CD4-positive, alpha-beta T cell treated with Interleukin-17A for 1 hour (primary cell): ENCODE measurements at regions not wholly inside any gene's neighbourhood (a gene's known extent, or its start where the extent isn't known, plus 50 kb on each side); places are given as distances from the start of the nearest gene placed in this dataset.

Experiments
- DNase-seq: peaks from one replicate; pipeline ENCODE4 v3.0.0-alpha.2; 2020

DNA sequence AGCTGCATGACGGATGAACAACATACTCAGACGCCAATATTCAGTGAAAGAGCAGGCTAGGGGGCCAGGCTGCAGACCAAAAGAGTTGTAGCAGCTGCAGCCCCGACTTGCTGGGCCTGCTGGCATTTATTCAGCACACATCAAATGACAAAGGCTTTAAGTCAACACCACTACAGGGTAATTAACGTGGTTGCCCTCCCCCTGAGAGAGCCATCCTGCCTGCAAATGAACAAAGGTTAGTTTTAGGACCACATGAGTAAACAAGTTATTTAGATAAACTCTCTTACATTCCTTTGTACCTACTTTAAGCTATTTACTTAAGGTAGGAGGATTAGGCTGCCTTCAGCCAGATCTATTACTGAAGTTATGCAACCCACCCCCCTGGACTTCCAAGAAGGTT, 1329.1 kb downstream of the PCDH18 start:
- no peak for DNase-seq

DNA sequence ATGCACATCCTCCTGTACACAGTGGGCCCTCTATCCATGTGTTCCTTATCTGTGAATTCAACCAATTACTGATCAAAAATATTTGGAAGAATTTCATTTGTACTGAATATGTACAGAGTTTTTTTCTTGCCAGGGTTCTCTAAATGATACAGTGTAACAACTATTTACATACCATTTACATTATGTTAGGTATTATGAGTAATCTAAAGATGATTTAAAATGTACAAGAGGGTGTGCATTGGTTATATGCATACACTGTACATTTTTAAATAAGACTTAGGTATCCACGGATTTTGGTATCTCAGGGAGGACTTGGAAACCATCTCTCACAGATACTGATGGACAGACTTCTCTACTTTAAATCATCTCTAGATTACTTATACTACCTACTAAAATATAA, 1333.9 kb downstream of the PCDH18 start:
- no peak for DNase-seq

DNA sequence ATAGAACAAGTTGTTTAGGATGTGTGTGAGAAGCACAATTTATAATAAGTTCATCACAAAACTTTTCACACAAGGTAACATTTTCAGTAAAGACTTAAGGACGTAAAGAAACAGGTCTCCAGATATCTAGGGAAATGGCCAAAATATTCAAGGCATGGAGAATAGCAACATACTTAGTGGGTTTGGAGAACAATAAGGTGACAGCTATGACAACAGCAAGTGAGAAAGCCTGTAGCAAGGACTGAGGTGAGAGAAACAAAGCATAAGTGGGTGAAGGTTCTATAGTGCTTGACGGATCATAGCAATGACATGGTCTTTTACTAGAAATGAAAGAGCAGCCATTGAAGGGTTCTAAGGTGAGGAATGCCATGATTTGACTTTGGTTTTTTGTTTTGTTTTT, 1337.3 kb downstream of the PCDH18 start:
- DNase-seq, result no peak

DNA sequence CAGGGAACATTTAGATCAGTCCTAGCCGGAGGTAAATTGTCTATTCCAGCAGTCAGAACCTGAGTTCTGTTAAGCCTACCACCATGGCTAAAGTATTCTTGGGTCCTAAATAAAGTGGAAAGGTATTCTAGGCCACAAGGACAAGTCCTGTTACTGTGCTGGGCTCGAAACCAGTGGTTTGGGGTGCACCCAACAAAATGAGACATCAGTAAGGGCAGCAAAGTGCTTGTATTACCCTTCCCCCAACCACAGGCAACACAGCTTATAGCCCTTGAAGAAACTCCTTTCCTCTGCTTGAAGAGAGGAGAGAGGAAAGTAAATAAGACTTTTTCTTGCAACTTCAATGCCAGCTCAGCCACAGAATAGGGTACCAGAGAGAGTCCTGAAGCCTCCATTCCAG, 1345.6 kb downstream of the PCDH18 start:
- no peak for DNase-seq

DNA sequence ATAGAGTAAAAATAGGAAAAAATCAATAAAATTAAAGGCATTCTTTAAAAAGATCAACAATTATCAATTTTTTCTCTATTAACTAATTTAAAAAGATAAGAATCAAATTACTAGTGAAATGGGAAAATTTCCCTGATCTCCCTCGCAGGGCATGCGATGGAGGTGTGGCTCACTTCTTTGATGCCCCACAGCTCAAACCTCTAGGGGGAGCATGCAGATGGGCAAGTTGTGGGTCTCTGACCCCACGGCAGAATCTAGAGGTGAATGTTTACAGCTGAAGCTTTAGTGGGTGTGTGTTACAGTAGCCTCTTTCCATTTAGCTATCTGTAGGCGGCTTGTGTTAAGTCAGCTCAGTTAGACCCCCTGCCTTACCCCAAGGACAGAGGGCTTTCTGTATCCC, 1348.8 kb downstream of the PCDH18 start:
- no peak for DNase-seq

DNA sequence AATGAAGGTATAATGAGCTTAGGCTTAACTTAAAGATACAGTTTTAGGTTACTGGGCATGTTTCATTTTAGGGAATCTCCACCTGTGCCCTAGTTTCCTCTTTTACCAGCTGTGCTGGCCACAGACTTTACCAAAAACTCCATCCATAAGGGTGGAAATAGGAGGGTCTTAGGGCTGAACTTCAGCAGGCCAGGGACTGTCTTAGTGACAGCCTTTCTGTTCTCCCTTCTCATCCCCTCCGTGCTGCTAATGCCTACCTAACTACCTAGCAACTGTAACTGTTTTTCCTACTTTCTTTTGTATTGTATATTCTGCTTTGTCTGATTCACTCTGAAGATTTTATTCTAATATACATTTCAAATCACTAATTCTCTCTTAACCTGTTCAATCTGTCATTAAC, 1375.3 kb downstream of the PCDH18 start:
- no peak for DNase-seq

DNA sequence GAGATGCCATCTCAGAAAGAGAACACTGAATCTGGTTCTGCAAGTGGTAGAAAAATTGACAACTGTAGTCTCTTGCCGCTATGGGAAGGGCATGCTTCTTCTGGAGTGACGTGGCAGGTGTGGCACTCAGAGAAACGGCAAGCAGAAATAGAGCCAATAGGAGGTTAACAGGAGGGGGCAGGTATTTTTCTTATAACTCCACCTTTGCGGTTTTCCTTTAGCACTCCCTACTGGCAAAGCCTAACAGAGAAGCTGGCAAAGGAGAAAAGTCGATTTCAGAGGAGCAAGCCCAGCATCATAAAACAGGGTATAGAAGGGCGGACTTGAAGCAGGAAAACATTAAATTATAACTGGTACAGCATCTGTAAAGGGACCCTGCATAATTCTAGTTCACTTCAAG, 1382.2 kb downstream of the PCDH18 start:
- no peak for DNase-seq

DNA sequence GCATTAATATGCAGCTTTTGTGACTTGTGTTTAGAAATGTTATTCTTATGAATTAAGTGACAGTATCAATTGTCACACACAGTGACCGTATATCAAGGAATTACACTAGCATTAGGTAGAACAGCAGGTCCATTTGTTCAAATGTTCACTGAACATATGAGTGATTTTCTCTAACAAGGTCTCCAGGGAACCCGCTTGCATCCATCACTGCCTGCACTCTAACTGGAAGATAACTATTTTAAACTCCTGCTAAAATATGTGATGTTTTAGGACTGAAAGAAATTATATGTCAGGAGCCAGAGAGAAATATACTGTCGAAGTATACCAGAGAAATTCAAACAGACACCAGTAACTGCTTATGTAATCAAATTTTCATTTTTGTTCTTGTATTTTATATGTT, 1395.7 kb downstream of the PCDH18 start:
- DNase-seq, result no peak

DNA sequence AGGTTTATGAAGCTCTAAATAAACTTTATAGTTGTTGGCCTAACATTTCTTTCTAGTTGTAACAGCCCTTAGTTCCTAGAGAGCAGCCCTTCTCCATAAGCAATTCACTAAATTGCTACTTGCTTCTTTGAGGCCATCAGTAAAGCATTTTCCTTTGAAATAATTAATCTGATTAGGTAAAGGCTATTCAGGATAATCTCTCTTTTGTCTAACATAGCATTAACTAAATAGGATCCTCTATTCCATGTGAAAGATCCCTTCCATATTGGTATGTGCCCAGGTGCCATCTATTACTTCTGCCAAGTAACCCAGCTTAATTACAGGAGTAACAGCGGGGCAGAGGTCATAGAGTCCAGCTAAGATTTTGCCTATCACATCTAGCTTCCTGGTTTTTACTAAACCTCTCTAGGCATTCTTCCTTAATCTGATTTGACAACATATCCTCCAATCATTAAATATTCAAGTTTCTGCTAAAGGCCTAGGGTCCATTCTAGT, 1408.0 kb downstream of the PCDH18 start:
- no peak for DNase-seq

DNA sequence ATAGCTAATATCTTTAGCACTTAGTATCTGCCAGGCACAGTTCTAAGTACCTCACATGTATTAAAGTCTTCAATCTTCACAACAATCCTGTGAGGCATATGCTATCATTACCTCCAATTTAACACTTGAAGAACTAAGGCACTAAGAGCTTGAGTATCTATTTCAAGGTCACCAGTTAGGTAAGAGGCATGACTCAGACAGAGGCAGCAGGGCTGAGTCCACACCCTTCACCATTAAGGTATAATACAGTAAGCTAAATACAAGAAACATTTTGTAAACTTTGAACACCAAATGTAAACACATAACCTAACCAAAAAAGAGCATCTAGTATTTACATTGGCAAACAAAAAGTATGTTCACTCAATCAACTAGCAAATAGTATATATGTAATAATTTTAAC, 1410.9 kb downstream of the PCDH18 start:
- no peak for DNase-seq

DNA sequence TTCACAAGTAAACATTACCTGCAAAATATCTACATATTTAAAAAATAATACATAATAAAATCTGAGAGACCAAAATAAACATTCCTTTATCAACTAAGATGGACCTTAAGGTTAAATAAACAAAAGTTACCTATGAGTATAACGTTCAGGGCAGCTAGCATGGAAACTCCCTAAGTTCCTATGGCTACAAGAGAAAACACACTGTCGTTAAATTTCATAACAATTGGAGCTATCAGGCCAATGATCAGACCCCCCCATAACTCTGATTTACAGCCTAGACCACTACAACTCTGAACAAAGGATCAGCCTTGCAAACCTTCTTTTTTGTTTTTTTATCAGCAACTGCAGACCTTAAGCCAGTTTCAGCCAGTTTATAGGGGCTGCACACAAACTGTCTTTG, 1418.4 kb downstream of the PCDH18 start:
- DNase-seq, result no peak

DNA sequence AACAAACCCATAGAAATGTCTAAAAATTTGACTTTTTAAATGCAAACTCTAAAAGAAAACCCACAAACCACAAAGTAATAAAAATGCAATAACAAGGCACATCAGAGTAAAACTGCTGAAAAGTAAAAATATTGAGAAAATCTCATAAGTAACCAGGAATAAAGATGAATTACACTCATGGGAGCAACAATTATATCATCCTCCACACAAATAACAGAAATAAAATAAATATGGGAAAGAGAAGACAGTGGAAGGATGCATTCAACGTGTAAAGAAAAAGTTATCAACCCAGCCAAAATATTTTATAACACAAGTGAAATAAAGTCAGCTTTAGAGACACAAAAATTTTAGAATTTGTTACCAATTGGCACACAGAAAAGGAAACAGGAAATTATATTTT, 1420.2 kb downstream of the PCDH18 start:
- DNase-seq, result no peak

DNA sequence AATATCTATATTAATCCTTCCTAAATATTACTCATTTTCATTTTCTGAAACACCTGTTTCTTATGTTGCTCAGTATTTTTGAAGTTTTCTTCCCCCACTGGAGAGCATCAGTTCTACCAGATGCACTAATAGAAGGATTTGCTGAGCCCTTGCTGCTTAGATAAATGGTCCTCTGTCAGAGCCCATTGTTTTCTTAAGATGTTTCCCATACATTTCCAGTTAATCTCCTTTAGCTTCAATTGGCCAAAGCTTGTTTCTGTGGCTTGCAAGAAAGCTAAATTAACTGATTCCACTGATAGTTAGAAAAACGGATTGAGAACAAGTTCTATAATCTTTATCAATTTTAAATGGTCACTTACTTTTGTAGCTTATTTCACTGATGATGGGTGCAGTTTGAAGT, 1425.5 kb downstream of the PCDH18 start:
- DNase-seq, result no peak

DNA sequence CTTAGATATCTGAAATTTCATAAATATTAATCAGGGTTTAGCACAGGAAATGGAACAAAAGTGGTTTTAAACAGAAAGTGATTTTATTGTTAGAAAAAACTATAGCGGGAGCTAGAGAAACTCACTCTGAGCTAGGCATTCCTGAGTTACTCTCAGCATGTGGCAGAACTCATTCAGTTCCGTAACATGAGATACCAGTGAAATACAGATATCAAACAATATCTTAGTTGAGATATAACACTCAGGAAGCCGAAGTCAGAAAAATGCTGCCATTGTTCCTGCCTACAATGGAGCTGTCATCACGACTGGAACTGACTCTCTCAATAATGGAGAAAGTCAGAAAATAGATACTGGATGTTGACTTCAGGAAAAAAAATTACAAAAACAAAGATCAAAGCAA, 1428.7 kb downstream of the PCDH18 start:
- DNase-seq, result no peak

DNA sequence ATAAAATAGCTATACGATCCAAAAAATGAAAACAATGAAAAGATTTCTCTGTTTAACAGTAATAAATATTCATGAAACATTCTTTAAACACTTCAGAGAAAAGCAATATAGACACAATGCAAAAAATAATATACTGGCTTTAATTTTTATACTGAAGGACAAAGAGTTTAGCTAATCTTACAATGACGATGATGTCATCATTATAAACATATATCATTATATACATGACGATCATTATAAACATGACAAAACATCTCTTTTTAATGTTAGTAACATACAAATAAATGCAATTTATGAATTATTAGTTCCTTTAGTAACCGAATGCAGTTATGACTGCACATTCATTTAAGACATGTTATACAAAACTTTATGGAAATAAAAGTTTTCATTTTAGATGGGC, 1434.6 kb downstream of the PCDH18 start:
- DNase-seq, result no peak

DNA sequence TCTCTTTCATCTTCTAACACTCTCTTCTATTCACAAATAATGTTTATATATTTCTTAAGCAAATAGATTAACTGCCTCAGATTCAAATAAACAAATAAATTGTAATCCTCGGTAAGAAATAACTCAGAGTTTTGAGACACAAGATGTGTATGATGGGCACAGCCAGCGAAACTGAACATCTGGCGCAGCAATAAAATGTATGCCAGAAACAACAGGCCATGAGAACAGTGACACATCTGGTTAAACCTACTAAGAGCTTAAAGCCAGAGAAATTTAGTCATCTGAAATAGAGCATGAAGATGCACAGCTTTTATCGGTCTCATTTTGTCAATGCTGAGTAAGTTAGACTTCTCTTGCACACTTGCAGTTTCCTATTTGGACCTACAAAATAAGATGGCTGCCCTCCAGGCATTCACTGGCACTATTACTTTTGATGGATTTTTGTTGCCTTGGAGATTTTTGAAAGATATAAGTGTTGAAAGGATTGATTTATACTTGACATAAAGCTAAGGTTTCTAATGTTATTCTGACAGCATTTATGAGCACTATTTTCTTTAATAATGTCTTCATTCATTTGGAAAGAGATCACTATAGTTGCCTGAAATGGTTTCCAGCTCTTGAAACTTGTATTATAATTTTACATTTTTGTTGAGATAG, 1444.0 kb downstream of the PCDH18 start:
- no peak for DNase-seq

DNA sequence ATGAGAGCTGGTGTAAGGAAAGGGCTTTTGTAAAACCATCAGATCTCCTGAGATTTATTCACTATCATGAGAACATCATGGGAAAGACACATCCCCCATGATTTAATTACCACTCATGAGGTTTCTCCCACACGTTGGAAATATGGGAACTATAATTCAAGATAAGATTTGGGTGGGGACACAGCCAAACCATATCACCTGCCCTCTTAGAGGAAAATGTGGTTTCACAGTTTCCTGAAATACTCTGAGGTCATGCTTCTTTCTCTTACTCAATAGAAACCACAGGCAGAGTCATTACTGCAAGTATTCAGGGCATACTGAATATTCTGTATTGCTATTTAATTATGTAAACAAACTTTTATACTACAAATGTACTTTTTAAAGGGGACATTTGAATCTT, 1453.3 kb downstream of the PCDH18 start:
- DNase-seq, result no peak

DNA sequence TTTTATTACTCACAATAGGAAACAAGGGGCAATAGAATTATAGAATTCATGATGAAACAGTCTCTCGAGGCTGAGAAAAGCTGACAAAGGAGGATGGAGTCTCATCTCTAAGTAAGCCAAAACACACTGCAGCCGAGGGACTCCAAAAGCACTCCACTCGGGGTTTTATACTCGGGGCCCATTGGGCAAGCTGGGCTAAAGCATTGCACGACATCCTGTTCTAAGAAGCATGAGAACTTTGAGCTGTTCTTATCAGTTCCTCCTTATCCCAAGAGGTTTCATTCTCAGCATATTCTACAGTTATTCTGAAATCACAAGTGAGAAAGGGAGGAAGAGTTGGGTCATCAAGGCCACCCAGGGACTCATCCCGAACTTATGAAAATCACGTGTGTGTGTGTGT, 1475.5 kb downstream of the PCDH18 start:
- no peak for DNase-seq

DNA sequence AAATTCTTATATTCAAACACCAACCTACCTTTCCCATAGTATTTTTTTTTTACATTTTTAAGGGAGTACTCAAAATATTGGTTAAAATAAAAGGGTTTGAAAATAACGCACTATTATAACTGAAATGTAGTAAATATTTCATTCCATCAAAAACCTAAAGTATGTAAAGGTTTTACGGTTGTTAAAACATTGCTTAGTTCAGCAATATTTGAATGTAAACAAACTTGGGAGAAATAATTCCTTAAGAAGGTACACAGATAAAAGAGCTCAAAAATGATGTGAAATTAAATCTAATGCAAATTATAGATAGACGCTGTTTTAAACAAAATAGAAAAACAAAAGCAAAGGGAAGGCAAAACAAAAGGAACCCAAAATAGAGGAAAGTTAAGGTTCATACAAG, 1476.9 kb downstream of the PCDH18 start:
- DNase-seq, result no peak

DNA sequence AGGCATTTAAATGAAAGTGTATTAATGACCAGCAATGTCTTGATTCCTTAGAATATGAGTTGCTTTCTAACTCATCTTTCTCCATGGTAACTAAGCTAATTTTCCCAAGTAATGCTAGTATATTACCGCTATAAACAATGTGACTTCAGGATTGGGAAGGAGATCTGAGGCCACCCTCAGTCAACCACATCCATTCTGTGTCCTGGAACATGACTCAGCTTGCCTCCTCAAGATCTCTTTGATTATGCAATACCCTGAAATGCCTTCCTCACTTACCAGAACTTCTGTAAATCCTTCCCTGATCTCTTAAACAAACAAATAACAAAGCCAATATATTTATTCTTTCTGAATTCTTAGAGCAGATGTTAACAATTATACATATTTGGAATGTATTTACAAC, 1495.5 kb downstream of the PCDH18 start:
- no peak for DNase-seq

DNA sequence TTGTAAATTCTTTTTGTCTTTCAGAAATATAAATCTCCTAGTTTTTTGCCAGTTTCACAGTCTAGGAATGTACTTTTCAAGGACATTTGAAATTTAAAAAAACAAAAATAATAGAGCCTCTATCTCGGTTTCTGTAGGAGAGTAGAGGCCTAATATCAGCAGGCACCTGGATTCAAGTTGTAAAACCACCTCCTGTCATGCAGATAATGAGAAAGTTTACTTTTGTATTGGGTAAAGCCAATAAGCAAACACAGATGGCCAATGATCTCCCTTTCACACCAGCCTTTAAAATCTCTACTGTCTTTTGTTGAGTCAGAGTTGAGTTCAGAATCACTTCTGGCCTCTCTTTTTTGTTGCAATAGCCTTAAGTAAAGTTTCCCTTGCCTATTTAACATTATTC, 1499.9 kb downstream of the PCDH18 start:
- no peak for DNase-seq

DNA sequence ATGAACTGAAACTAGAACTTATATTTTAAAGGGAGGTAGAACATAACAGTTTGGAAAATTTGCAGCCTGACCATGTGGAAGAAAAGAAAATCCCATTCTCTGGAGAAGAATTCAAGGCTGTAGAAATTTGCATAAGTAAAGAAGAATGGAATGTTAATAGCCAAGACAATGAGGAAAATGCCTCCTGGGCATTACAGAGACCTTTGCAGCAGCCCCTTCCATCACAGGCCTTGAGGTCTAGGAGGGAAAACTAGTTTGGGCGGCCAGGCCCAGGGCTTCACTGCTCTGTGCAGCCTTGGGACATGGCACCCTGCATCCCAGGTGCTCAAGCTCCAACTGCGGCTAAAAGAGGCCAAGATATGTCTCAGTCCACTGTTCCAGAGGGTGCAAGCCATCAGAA, 1506.8 kb downstream of the PCDH18 start:
- no peak for DNase-seq

DNA sequence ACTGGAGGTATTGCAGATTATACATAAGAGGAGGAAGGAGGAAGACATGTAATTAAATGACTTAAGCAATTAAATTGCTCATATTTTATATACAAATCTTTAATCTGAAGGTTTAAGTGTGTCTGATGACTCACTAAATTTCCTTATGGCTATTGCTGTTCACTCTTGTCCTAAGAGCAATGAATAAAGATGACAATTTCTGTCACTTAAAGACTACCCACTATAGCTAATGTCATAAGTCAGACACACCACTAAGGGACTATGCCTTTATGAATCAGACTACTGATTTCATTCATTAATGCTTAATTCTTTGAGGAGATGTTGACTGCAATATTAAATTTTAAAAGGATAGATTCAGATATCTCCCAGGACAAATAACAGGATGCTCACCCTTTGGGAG, 1514.7 kb downstream of the PCDH18 start:
- no peak for DNase-seq

DNA sequence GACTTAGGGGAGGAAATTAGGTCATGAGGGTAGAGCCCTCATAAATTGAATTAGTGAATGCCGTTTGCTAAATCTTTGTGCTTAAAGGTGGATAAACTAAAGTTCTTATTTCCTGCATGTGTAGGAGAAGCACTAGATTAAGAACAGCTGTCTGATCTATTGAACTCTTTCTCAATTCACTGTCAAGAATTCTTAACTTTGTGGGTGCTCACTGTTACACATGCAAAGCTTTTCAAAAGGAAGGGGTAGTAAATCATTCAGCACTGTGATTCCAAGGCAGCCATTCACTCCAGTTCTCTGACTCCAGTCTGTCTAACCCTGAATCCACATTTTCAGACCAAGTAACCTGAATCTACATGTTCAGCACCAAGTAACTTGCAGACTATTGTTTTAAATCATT, 1520.1 kb downstream of the PCDH18 start:
- no peak for DNase-seq

DNA sequence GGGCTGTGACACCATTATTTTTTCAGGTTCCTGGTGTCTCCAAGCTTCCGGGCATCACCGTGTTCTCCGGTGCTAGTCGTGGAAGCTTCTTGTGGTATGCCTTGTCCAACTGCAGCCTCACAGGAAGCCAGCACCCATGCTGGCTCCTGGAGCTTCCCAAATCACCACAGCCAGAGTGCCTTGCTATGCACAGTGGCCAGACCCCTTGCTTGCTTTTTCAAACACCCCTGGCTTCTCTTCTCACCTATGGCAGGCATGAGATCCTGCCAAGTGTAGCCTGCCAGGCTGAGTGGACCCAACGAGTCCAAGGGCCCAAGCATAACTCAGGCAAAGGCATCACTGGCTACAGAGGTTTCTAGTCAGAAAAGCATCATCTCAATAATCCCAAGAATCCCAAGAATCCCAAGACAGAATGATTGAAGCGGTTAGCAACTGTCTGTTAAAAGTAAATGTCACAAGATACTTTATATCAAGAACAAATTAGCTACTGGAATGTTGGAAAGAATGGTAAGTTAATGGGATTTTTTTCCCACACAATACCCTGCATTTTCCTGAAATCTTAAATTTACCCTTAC, 1522.9 kb downstream of the PCDH18 start:
- DNase-seq, result no peak
